K562 (cell line): ENCODE measurements at regions not wholly inside any gene's neighbourhood (a gene's known extent, or its start where the extent isn't known, plus 50 kb on each side); places are given as distances from the start of the nearest gene placed in this dataset.

Source experiments
- ATAC-seq: fragments of 200-7000 bp; cut with Tn5 transposase; 3 replicates; pipeline ENCODE4 v1.9.1; 2020; ENCODE audit warnings: moderate library complexity
- BruUV-seq: library from RNA; stranded (reverse); fragments of 400-500 nt; replicated peaks from 2 replicates; lab custom pipeline; 2021; lab: Mats Ljungman, UMichigan
- CTCF ChIA-PET: fragments of 300-600 bp; formaldehyde crosslinking; extraction: SDS; loops from one replicate; lab custom pipeline; 2021; ENCODE audit warnings: low intra/inter-chr PET ratio; lab: Yijun Ruan, JAX
- POLR2A ChIA-PET: fragments of 300-600, 350-650 bp; sonication (Branson Sonifier 250); formaldehyde crosslinking; extraction: SDS; loops from one replicate; lab custom pipeline; 2021; ENCODE audit warnings: antibody characterized with exemption, inconsistent platforms; lab: Yijun Ruan, JAX
- DNase-seq, 4 experiments: peaks; one replicate each; pipeline versions ENCODE4 v3.0.0 to v3.0.0-alpha.2; 2011 to 2018; ENCODE audit warnings: low spot score in 3 of 4, mixed read lengths in 3 of 4; ENCODE audit errors: extremely low read depth in 1 of 4
- FAIRE-seq: peaks from 2 replicates; lab custom pipeline; 2011; peaks lifted over from hg19 to GRCh38; lab: Jason Lieb, UNC
- H2AFZ ChIP-seq: 2 replicates; pipeline ENCODE4 v1.6.0; 2011; ENCODE audit warnings: low read depth, low read length, control low read depth, inconsistent platforms
- H3K27ac ChIP-seq: fragments of 200-600 bp; 3 replicates; pipeline ENCODE4 v1.8.0; 2011; ENCODE audit warnings: low read depth, mild to moderate bottlenecking, control low read depth, inconsistent platforms, low read length, moderate library complexity, mixed read lengths; ENCODE audit errors: extremely low read depth
- H3K27me3 ChIP-seq, 2 experiments: fragments of 300-600 bp in 1 of 2; 2 replicates in 1 of 2; 3 replicates in 1 of 2; pipeline versions ENCODE4 v1.6.0 to v1.8.0; 2011; ENCODE audit warnings: inconsistent platforms in 2 of 2, low read length in 2 of 2, mild to moderate bottlenecking in 1 of 2, mixed read lengths in 1 of 2, moderate library complexity in 1 of 2; ENCODE audit not compliant: control insufficient read depth in 2 of 2, insufficient read depth in 2 of 2
- H3K36me3 ChIP-seq: fragments of 300-600 bp; 3 replicates; pipeline ENCODE4 v1.8.0; 2011; ENCODE audit warnings: mild to moderate bottlenecking, low read length, inconsistent platforms; ENCODE audit not compliant: control insufficient read depth, insufficient read depth
- H3K4me1 ChIP-seq, 2 experiments: fragments of 200-600 bp in 1 of 2; replicated peaks in 1 of 2; 2 replicates in 1 of 2; 3 replicates in 1 of 2; pipeline versions ENCODE4 v1.5.1 to v1.8.0; 2011; ENCODE audit warnings: inconsistent platforms in 2 of 2, low read length in 2 of 2, mild to moderate bottlenecking in 1 of 2, mixed read lengths in 1 of 2, moderate library complexity in 1 of 2; ENCODE audit not compliant: control insufficient read depth in 2 of 2, insufficient read depth in 2 of 2
- H3K4me2 ChIP-seq: 2 replicates; pipeline ENCODE4 v1.6.1; 2011; ENCODE audit warnings: low read length, control low read depth, inconsistent platforms, mixed read lengths; ENCODE audit not compliant: insufficient read depth
- H3K4me3 ChIP-seq: fragments of 200-600 bp; sonication (generic), shearing (Covaris generic); 2 replicates; pipeline ENCODE4 v1.5.1; 2016; ENCODE audit warnings: control low read depth, inconsistent platforms
- H3K79me2 ChIP-seq: fragments of 200-600 bp; 3 replicates; pipeline ENCODE4 v1.8.0; 2011; ENCODE audit warnings: low read length, inconsistent platforms; ENCODE audit not compliant: control insufficient read depth, insufficient read depth
- H3K9ac ChIP-seq, 2 experiments: 2 replicates each; pipeline versions ENCODE4 v1.6.0 to v1.6.1; 2011; ENCODE audit warnings: low read depth in 2 of 2, low read length in 2 of 2, control low read depth in 1 of 2, inconsistent platforms in 1 of 2, mild to moderate bottlenecking in 1 of 2, mixed read lengths in 1 of 2; ENCODE audit not compliant: insufficient read depth in 1 of 2
- H3K9me1 ChIP-seq: one replicate; pipeline ENCODE4 v1.6.0; 2011; ENCODE audit warnings: inconsistent platforms, mild to moderate bottlenecking, low read length, moderate library complexity; ENCODE audit not compliant: control insufficient read depth, insufficient read depth
- H3K9me3 ChIP-seq: replicated peaks from 2 replicates; pipeline ENCODE4 v1.5.1; 2011; ENCODE audit warnings: low read depth, low read length, inconsistent platforms; ENCODE audit not compliant: control insufficient read depth, insufficient read depth
- H4K20me1 ChIP-seq: replicated peaks from 2 replicates; pipeline ENCODE4 v1.6.1; 2011; ENCODE audit warnings: low read length, inconsistent platforms, mixed read lengths; ENCODE audit not compliant: control insufficient read depth, insufficient read depth
- C11orf30 ChIP-seq: fragments of 450-650 bp; IDR thresholded peaks from 2 replicates; pipeline ENCODE4 v1.6.1; 2016; ENCODE audit warnings: low read depth, mild to moderate bottlenecking
- CHD4 ChIP-seq: fragments of 200-600 bp; sonication (generic); IDR thresholded peaks from 3 replicates; pipeline ENCODE4 v1.6.1; 2012; ENCODE audit warnings: low read depth, mild to moderate bottlenecking, mixed read lengths, low read length, inconsistent platforms; ENCODE audit not compliant: insufficient read depth, insufficient replicate concordance, poor library complexity, severe bottlenecking
- FOS ChIP-seq: IDR thresholded peaks from 3 replicates; pipeline ENCODE4 v1.6.1; 2011; ENCODE audit not compliant: insufficient read length; ENCODE audit errors: extremely low read depth
- FOXJ3 ChIP-seq: sonication (generic); formaldehyde crosslinking; IDR thresholded peaks from 2 replicates; pipeline ENCODE4 v1.4.0; 2020; ENCODE audit warnings: mild to moderate bottlenecking, missing genetic modification reagents
- HSF4 ChIP-seq: fragments of 250-450 bp; sonication (Bioruptor Pico); IDR thresholded peaks from 2 replicates; pipeline ENCODE4 v2.1.2; 2022; ENCODE audit warnings: mild to moderate bottlenecking, moderate library complexity, borderline replicate concordance
- JUND ChIP-seq, 2 experiments: IDR thresholded peaks; 2 replicates in 1 of 2; 3 replicates in 1 of 2; pipeline ENCODE4 v1.6.1; 2011; ENCODE audit warnings: borderline replicate concordance in 2 of 2, low read depth in 2 of 2, low read length in 2 of 2, improper control_type of control experiment in 1 of 2, missing biosample characterization in 1 of 2, missing genetic modification characterization in 1 of 2, missing genetic modification reagents in 1 of 2
- KLF16 ChIP-seq: IDR thresholded peaks from 2 replicates; pipeline ENCODE4 v1.6.1; 2016; ENCODE audit warnings: antibody characterized with exemption
- MCM3 ChIP-seq: fragments of 450-650 bp; IDR thresholded peaks from 2 replicates; pipeline ENCODE4 v1.6.1; 2016
- MCM7 ChIP-seq, 2 experiments: fragments of 450-650 bp; IDR thresholded peaks; 2 replicates each; pipeline ENCODE4 v1.6.1; 2016 to 2018
- MTF1 ChIP-seq: fragments of 250-450 bp; sonication (Bioruptor Pico); IDR thresholded peaks from 2 replicates; pipeline ENCODE4 v1.9.0; 2021; ENCODE audit warnings: moderate library complexity, mild to moderate bottlenecking, inconsistent platforms, borderline replicate concordance
- NCOA4 ChIP-seq: fragments of 450-650 bp; IDR thresholded peaks from 2 replicates; pipeline ENCODE4 v1.6.1; 2018; ENCODE audit warnings: mild to moderate bottlenecking; ENCODE audit not compliant: partially characterized antibody
- PTTG1 ChIP-seq: fragments of 450-650 bp; IDR thresholded peaks from 2 replicates; pipeline ENCODE4 v1.6.1; 2016; ENCODE audit warnings: low read depth, mild to moderate bottlenecking, missing genetic modification characterization, missing compliant biosample characterization
- SRF ChIP-seq, 2 experiments: fragments of 250-450, 450-650 bp in 1 of 2; sonication (Bioruptor Pico) in 1 of 2; sonication (generic) in 1 of 2; formaldehyde crosslinking; IDR thresholded peaks; 2 replicates each; pipeline versions ENCODE4 v1.5.0 to v1.5.1; 2020 to 2022; ENCODE audit warnings: mild to moderate bottlenecking in 1 of 2, missing genetic modification reagents in 1 of 2
- TCF3 ChIP-seq: sonication (generic); formaldehyde crosslinking; IDR thresholded peaks from 2 replicates; pipeline ENCODE4 v1.4.0; 2020; ENCODE audit warnings: mild to moderate bottlenecking, missing genetic modification reagents
- ZNF217 ChIP-seq: sonication (generic); formaldehyde crosslinking; IDR thresholded peaks from 2 replicates; pipeline ENCODE4 v1.8.0; 2022; ENCODE audit warnings: mild to moderate bottlenecking, missing genetic modification reagents
- WGBS: fragments of 100-300 bp; shearing (Covaris generic); methylation state at CpG from one replicate; pipeline ENCODE4 v1.1.6; 2016; ENCODE audit warnings: low coverage, mixed read lengths; ENCODE audit not compliant: insufficient coverage; ENCODE audit errors: missing lambda C conversion rate; 5-methylcytosine and 5-hydroxymethylcytosine counted together
- in situ Hi-C: fragments of 300-500 bp; cut with MboI; formaldehyde crosslinking; loops from 4 replicates; pipeline ENCODE4 v1.15.0; 2018; ENCODE audit warnings: inconsistent platforms, mixed read lengths
- intact Hi-C: fragments of 100-400 bp; cut with micrococcal nuclease; formaldehyde crosslinking; loops from 2 replicates; pipeline ENCODE4 v1.14.2; 2022
- TF ChIP-seq, protein P1 (sequence below): sonication (generic); formaldehyde crosslinking; IDR thresholded peaks from 2 replicates; pipeline ENCODE4 v1.8.0; 2022; ENCODE audit warnings: mild to moderate bottlenecking, missing genetic modification reagents

DNA sequence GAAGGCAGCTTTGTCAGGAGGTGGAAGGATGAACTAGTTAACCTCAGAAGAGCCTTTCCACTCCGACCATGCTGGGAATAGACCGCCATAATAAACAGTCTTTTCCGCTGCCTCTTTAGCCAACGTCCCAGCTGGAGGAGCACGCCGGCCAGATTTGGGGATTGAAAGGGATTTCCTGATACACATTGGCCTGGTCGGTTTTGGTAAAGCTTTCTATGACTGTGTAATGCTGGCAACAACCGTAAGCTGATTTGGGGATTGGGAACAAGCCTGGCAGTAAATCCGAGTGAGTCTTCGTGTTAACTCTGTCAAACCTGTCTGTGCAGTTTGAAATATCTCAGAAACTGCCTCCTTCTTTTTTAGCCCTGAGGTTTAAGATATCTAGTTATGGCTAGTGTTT lies 87.0 kb downstream of the DAD1 start:
- in situ Hi-C loops: no loop called here
- no peak overlapping the region for H2AFZ ChIP-seq
- ATAC-seq (no peak), FAIRE-seq (no peak), DNase-seq (no peak)
- ChIA-PET POLR2A (interaction anchor here (0.9 kb wide), 1 partner anchor 8 kb away, joined by 3 read pairs; no protein-coding TSS in a partner anchor), CTCF (no interaction called here)
- no peaks in the 10 kb centered on the region for H3K4me1 ChIP-seq
- peaks cover 11 to 24% of the 10 kb centered on the region in 2 experiments; a peak in 4 of 5 replicates for H3K27me3 ChIP-seq
- H4K20me1 ChIP-seq: no peaks in the 10 kb centered on the region
- no peaks in the 10 kb centered on the region for H3K9me1 ChIP-seq
- no peak overlapping the region for H3K9ac ChIP-seq
- 13% methylated on average over 10 of the region's 10 CpGs for WGBS
- TF ChIP-seq C11orf30 (no peak), PTTG1 (tag) (no peak), CHD4 (no peak), HSF4 (CRISPR knock-in tag) (no peak), TCF3 (CRISPR knock-in tag) (no peak), MTF1 (no peak), MCM7 (IDR thresholded peaks at IDR 0.05) (no peak), SRF (CRISPR knock-in tag; IDR thresholded peaks at IDR 0.05) (no peak), ZNF217 (CRISPR knock-in tag) (no peak), MCM3 (no peak), NCOA4 (no peak), FOXJ3 (no peak), FOS (no peak), KLF16 (no peak), JUND (IDR thresholded peaks at IDR 0.05; ENCODE audit: borderline replicate concordance, low read depth, low read length) (no peak), JUND (tag; IDR thresholded peaks at IDR 0.05; ENCODE audit: borderline replicate concordance, low read depth, low read length) (no peak)
- TF ChIP-seq, protein P1, sequence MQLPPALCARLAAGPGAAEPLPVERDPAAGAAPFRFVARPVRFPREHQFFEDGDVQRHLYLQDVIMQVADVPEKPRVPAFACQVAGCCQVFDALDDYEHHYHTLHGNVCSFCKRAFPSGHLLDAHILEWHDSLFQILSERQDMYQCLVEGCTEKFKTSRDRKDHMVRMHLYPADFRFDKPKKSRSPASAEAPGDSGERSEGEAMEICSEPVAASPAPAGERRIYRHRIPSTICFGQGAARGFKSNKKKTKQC (CRISPR knock-in tag): no peak
- no TSS peak for BruUV-seq
- H3K36me3 ChIP-seq: no peaks in the 10 kb centered on the region
- intact Hi-C loops: no loop called here
- H3K27ac ChIP-seq: no peak overlapping the region
- no peaks in the 10 kb centered on the region for H3K79me2 ChIP-seq
- H3K4me2 ChIP-seq: no peak overlapping the region
- no peak overlapping the region for H3K4me3 ChIP-seq
- H3K9me3 ChIP-seq: no peaks in the 10 kb centered on the region
